ENCODE measurements at regions not wholly inside any gene's neighbourhood (a gene's known extent, or its start where the extent isn't known, plus 50 kb on each side); places are given as distances from the start of the nearest gene placed in this dataset.

DNA sequence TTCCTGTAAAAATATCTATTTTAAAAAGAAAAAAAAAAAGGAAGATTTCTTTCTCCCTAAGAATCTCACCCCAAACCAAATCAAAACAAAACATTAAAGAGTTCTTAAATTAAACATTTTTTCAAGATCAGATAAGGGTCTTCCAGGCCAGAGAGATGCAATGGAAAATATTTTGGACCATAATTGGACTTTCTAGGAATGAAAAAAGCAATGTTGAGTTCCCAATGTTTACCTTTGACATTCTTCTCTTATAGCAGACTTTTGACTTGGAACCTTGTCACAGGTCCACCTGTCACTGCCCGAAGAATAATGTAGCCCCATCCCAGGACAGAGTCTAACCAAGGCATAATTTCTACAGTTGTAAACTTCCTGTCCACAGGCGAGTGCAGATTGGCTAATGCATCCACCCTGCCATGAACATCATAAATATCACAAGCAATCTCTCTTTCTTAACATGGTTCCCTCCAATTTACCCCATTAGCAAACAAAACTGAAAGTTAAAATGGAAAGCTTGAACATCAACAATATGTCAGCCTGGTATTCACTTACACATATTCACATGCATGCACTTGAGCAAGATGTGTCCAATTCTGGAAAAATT is 121.7 kb upstream of the ZNF366 start:
- POLR2A ChIA-PET, result no interaction called here
- H4K20me1 ChIP-seq (replicated peaks; ENCODE audit: control insufficient read depth, insufficient read depth, low read length), result no peaks in the 10 kb centered on the region
- no peak overlapping the region for H2AFZ ChIP-seq (ENCODE audit: low read depth, low read length)
- no peaks in the 10 kb centered on the region for H3K9me1 ChIP-seq (ENCODE audit: control insufficient read depth, insufficient read depth, low read length)
- no peak overlapping the region for H3K9ac ChIP-seq (ENCODE audit: insufficient read depth in 1 of 2, low read depth in 2 of 2, low read length in 2 of 2)
- no peaks in the 10 kb centered on the region for H3K9me3 ChIP-seq (replicated peaks; ENCODE audit: control insufficient read depth, insufficient read depth, low read depth, low read length)
- CTCF ChIA-PET (ENCODE audit: low intra/inter-chr PET ratio), result no interaction called here
- no peaks in the 10 kb centered on the region for H3K79me2 ChIP-seq (ENCODE audit: control insufficient read depth, insufficient read depth, low read length)
- no peaks in the 10 kb centered on the region for H3K27me3 ChIP-seq (ENCODE audit: control insufficient read depth in 2 of 2, insufficient read depth in 2 of 2, low read length in 2 of 2)
- H3K4me2 ChIP-seq (ENCODE audit: insufficient read depth, low read length), result no peak overlapping the region
- no peak for TF ChIP-seq EP300 (IDR thresholded peaks at IDR 0.05; ENCODE audit: low read length)
- no peak for TF ChIP-seq CXXC5 (CRISPR knock-in tag; IDR thresholded peaks at IDR 0.05)
- no peaks in the 10 kb centered on the region for H3K36me3 ChIP-seq (ENCODE audit: control insufficient read depth, insufficient read depth, low read length)
- ATAC-seq, result no peak
- no peak for FAIRE-seq
- no peak overlapping the region for H3K4me3 ChIP-seq
- intact Hi-C loops (cut with micrococcal nuclease) (no loop called here), in situ Hi-C loops (cut with MboI) (no loop called here)
- WGBS (ENCODE audit: insufficient coverage, low coverage, missing lambda C conversion rate), result 37% methylated on average over 2 of the region's 2 CpGs
- peaks cover 11 to 14% of the 10 kb centered on the region in 2 experiments; a peak in 3 of 5 replicates for H3K4me1 ChIP-seq (replicated peaks in 1 of 2; ENCODE audit: control insufficient read depth in 2 of 2, insufficient read depth in 2 of 2, low read length in 2 of 2)
- no peak overlapping the region for H3K27ac ChIP-seq (ENCODE audit: extremely low read depth, low read depth, low read length)
- no TSS peak for BruUV-seq (replicated peaks)
- DNase-seq (ENCODE audit: extremely low read depth in 1 of 4, low spot score in 3 of 4), result no peak

DNA sequence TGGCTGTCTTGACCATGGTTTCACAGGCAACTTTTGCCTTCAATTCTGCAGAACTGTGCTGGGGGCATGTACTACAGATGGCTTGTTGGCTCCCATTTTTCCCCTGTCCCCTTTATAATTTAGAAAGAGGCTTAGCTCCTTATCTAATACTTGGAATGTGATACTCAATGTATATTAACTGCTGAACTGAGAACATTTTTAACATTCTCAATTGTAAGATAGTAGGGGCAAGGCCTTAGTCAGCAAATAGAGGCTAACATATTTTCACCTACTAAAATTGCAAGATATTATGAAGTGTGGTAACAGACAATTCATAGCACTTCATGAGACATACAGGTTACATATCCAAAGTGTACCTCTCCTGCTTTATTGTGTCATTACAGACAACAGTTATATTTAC is 118.1 kb upstream of the ZNF366 start:
- BruUV-seq (replicated peaks), result no TSS peak
- H3K79me2 ChIP-seq (ENCODE audit: control insufficient read depth, insufficient read depth, low read length), result no peaks in the 10 kb centered on the region
- POLR2A ChIA-PET, result interaction anchor here (0.7 kb wide), 1 partner anchor 260 kb away, joined by 3 read pairs; no protein-coding TSS in a partner anchor

More for the DNA sequence above, 118.1 kb upstream of the ZNF366 start:
- ATAC-seq, result no peak
- TF ChIP-seq MTA3 (IDR thresholded peaks at IDR 0.05; ENCODE audit: borderline replicate concordance) (no peak), ZBTB17 (CRISPR knock-in tag; IDR thresholded peaks at IDR 0.05) (no peak), EWSR1 (IDR thresholded peaks at IDR 0.05; ENCODE audit: borderline replicate concordance, low read depth, partially characterized antibody) (no peak), SMARCA5 (IDR thresholded peaks at IDR 0.05) (no peak), ZNF24 (IDR thresholded peaks at IDR 0.05) (no peak), ZNF589 (CRISPR knock-in tag; IDR thresholded peaks at IDR 0.05; ENCODE audit: low read depth) (no peak), RBBP5 (IDR thresholded peaks at IDR 0.05; ENCODE audit: borderline replicate concordance, insufficient read depth, low read length, poor library complexity, severe bottlenecking) (no peak), NONO (IDR thresholded peaks at IDR 0.05; ENCODE audit: low read depth in 2 of 2, low read length in 1 of 2) (no peak), ZZZ3 (IDR thresholded peaks at IDR 0.05) (no peak)
- TF ChIP-seq, protein P1, sequence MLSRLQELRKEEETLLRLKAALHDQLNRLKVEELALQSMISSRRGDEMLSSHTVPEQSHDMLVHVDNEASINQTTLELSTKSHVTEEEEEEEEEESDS (CRISPR knock-in tag; IDR thresholded peaks at IDR 0.05), result no peak
- TF ChIP-seq, protein P2, sequence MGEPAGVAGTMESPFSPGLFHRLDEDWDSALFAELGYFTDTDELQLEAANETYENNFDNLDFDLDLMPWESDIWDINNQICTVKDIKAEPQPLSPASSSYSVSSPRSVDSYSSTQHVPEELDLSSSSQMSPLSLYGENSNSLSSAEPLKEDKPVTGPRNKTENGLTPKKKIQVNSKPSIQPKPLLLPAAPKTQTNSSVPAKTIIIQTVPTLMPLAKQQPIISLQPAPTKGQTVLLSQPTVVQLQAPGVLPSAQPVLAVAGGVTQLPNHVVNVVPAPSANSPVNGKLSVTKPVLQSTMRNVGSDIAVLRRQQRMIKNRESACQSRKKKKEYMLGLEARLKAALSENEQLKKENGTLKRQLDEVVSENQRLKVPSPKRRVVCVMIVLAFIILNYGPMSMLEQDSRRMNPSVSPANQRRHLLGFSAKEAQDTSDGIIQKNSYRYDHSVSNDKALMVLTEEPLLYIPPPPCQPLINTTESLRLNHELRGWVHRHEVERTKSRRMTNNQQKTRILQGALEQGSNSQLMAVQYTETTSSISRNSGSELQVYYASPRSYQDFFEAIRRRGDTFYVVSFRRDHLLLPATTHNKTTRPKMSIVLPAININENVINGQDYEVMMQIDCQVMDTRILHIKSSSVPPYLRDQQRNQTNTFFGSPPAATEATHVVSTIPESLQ (CRISPR knock-in tag; IDR thresholded peaks at IDR 0.05), result no peak
- no peaks in the 10 kb centered on the region for H3K9me3 ChIP-seq (replicated peaks; ENCODE audit: control insufficient read depth, insufficient read depth, low read depth, low read length)
- no peak overlapping the region for H3K27ac ChIP-seq (ENCODE audit: extremely low read depth, low read depth, low read length)
- no peak overlapping the region for H2AFZ ChIP-seq (ENCODE audit: low read depth, low read length)
- H3K9me1 ChIP-seq (ENCODE audit: control insufficient read depth, insufficient read depth, low read length), result no peaks in the 10 kb centered on the region
- no peaks in the 10 kb centered on the region for H3K36me3 ChIP-seq (ENCODE audit: control insufficient read depth, insufficient read depth, low read length)
- in situ Hi-C loops (cut with MboI), result no loop called here
- no peaks in the 10 kb centered on the region for H3K4me1 ChIP-seq (replicated peaks in 1 of 2; ENCODE audit: control insufficient read depth in 2 of 2, insufficient read depth in 2 of 2, low read length in 2 of 2)
- CTCF ChIA-PET (ENCODE audit: low intra/inter-chr PET ratio), result no interaction called here
- no peak overlapping the region for H3K4me3 ChIP-seq
- intact Hi-C loops (cut with micrococcal nuclease), result no loop called here
- H4K20me1 ChIP-seq (replicated peaks; ENCODE audit: control insufficient read depth, insufficient read depth, low read length), result no peaks in the 10 kb centered on the region
- no peak for DNase-seq (ENCODE audit: extremely low read depth in 1 of 4, low spot score in 3 of 4)
- H3K4me2 ChIP-seq (ENCODE audit: insufficient read depth, low read length), result no peak overlapping the region
- no peak overlapping the region for H3K9ac ChIP-seq (ENCODE audit: insufficient read depth in 1 of 2, low read depth in 2 of 2, low read length in 2 of 2)
- H3K27me3 ChIP-seq (ENCODE audit: control insufficient read depth in 2 of 2, insufficient read depth in 2 of 2, low read length in 2 of 2), result no peaks in the 10 kb centered on the region
- no peak for FAIRE-seq
